Bronchial epithelial cell (primary cell): ENCODE measurements at regions not wholly inside any gene's neighbourhood (a gene's known extent, or its start where the extent isn't known, plus 50 kb on each side); places are given as distances from the start of the nearest gene placed in this dataset.

Experiments
- DNase-seq: peaks from one replicate; pipeline ENCODE4 v3.0.0-alpha.2; 2010; ENCODE audit warnings: low read depth
- FAIRE-seq: peaks from 2 replicates; lab custom pipeline; 2011; peaks lifted over from hg19 to GRCh38; lab: Jason Lieb, UNC
- H3K27me3 ChIP-seq: 2 replicates; pipeline ENCODE4 v1.5.1; 2011; ENCODE audit warnings: low read length; ENCODE audit not compliant: control insufficient read depth, insufficient read depth
- H3K36me3 ChIP-seq: 2 replicates; pipeline ENCODE4 v1.5.1; 2011; ENCODE audit warnings: low read length; ENCODE audit not compliant: control insufficient read depth, insufficient read depth
- H3K4me3 ChIP-seq: 2 replicates; pipeline ENCODE4 v1.5.1; 2011; ENCODE audit warnings: mild to moderate bottlenecking, low read depth, low read length, control low read depth
- TF ChIP-seq, protein P1 (sequence below): IDR thresholded peaks from 2 replicates; pipeline ENCODE4 v1.5.1; 2011; ENCODE audit warnings: mild to moderate bottlenecking, moderate library complexity, low read length, control low read depth, inconsistent platforms; ENCODE audit not compliant: insufficient read depth, severe bottlenecking

DNA sequence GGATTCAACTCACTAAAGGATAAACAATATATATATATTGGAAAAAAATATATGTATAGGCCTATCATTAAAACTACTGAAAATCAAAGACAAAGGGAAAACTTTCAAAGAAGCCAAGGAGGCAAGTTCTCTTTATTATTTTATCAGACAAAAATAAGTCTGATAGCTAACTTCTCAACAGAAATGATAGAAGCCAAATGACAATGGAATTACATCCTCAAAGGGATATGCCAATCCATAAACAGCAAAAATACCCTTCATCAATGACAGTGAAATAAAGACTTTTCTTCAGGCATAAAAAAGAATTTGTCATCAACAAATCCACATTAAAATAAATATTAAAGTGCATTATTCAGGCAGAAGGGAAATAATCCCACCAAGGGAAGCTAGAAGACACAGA, 393.4 kb downstream of the ZFHX3 start:
- DNase-seq, result no peak
- no peaks in the 10 kb centered on the region for H3K27me3 ChIP-seq
- H3K4me3 ChIP-seq, result no peak overlapping the region
- H3K36me3 ChIP-seq, result no peaks in the 10 kb centered on the region
- TF ChIP-seq, protein P1, sequence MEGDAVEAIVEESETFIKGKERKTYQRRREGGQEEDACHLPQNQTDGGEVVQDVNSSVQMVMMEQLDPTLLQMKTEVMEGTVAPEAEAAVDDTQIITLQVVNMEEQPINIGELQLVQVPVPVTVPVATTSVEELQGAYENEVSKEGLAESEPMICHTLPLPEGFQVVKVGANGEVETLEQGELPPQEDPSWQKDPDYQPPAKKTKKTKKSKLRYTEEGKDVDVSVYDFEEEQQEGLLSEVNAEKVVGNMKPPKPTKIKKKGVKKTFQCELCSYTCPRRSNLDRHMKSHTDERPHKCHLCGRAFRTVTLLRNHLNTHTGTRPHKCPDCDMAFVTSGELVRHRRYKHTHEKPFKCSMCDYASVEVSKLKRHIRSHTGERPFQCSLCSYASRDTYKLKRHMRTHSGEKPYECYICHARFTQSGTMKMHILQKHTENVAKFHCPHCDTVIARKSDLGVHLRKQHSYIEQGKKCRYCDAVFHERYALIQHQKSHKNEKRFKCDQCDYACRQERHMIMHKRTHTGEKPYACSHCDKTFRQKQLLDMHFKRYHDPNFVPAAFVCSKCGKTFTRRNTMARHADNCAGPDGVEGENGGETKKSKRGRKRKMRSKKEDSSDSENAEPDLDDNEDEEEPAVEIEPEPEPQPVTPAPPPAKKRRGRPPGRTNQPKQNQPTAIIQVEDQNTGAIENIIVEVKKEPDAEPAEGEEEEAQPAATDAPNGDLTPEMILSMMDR, result no peak
- no peak for FAIRE-seq

DNA sequence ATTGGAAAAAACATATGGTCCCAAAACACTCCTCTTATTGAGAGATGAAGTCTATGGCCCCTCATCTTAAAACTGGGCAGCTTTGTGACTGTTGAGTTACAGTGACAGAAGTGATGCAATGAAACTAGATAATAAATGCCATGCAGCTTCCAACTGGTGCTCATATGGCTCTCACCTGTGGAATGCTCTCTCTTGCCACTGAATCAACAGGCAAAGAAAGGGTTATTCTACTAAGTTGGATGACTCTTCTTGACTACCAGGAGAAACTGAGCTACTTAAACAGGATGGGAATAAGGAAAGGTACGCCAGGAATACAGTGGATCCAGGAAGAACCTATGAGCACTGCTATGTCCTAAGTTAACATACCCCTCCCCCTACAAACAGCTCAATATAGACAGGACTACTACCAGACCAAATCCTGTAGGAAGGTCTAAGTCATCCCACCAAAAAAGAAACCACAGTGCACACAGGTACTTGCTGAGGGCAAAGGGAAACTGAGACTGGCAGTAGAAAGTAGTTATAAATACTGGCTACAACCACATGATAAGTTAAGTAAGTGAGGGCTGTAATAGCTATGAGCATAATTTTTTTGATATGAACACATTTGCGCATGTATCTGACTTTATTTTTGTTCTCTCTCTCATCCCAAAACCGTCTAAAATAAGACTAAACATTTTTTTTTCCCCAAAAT, 398.5 kb downstream of the ZFHX3 start:
- no peaks in the 10 kb centered on the region for H3K36me3 ChIP-seq
- no peaks in the 10 kb centered on the region for H3K27me3 ChIP-seq
- FAIRE-seq (no peak), DNase-seq (no peak)
- TF ChIP-seq, protein P1, result no peak
- no peak overlapping the region for H3K4me3 ChIP-seq

DNA sequence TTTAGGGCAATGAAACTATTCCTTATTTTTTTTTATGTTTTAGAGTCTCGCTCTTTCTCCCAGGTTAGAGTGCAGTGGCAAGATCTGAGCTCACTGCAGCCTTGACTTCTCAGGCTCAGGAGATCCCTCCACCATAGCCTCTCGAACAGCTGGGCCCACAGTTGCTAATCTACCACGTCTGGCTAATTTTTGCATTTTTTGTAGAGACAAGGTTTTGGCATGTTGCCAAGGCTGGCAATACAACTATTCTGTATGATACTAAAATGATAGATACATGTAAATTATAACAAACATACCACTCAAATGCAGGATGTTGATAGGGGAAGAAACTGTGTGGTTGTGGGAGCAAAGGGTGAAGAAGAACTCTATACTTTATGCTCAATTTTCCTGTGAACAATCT, 401.3 kb downstream of the ZFHX3 start:
- no peak overlapping the region for H3K4me3 ChIP-seq
- no peaks in the 10 kb centered on the region for H3K36me3 ChIP-seq
- DNase-seq, result no peak
- no peak for FAIRE-seq
- TF ChIP-seq, protein P1, result no peak
- H3K27me3 ChIP-seq, result no peaks in the 10 kb centered on the region

DNA sequence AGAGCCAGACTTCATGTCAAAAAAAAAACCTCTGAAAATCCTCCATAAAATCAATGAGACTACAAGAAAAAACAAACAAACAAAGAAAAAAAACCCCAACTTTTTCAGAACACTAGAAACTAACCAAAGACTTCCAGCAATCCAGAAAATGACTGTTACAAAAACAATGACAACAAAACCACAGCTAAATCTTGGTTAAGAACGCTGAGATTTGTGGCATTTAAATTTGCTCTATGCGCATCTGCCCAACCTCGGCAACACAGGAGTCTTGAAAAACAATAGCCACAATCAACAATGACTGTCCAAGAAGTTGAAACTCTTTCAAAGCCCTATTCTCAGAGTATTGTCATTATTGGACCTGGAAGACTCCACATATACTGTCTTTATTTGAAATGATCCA, 402.4 kb downstream of the ZFHX3 start:
- H3K36me3 ChIP-seq, result no peaks in the 10 kb centered on the region
- TF ChIP-seq, protein P1, result no peak
- no peak for DNase-seq
- FAIRE-seq, result no peak
- H3K4me3 ChIP-seq, result no peak overlapping the region
- no peaks in the 10 kb centered on the region for H3K27me3 ChIP-seq

DNA sequence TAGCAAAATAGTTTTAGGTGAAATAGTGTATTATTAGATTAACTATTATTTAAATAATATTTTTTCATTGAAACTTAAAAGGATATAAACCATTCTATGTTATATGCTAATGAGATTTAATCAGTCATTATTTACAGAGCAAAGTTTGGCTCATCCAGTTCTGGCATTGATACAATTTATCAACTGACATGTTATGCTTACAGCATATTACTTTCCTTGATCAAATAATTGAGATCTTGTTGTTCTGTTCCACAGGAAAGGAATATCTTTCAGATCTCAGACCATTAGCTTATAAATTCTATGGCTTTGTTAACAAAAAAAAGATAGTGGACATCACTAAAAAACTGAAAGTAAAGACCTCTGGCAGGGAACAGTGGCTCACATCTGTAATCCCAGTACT, 403.0 kb downstream of the ZFHX3 start:
- no peak for DNase-seq
- Histone ChIP-seq H3K4me3 (no peak overlapping the region), H3K27me3 (no peaks in the 10 kb centered on the region), H3K36me3 (no peaks in the 10 kb centered on the region)
- TF ChIP-seq, protein P1, result no peak
- FAIRE-seq, result no peak

DNA sequence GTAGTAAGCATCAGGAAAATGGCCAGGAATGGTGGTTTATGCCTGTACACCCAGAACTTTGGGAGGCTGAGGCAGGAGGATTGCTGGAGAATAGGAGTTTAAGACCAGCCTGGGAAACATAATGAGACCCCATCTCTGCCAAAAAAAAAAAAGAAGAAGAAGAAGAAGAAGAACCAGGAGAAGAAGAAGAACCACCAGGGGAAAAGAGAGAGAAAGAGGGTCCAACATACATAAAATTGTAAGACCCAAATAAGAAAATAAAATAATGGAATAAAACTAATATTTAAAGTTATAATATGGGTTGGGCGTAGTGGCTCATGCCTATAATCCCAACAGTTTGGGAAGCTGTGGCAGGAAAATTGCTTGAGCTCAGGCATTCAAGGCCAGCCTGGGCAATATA, 408.4 kb downstream of the ZFHX3 start:
- H3K4me3 ChIP-seq, result no peak overlapping the region
- DNase-seq, result no peak
- FAIRE-seq, result no peak

More for the DNA sequence above, 408.4 kb downstream of the ZFHX3 start:
- no peaks in the 10 kb centered on the region for H3K36me3 ChIP-seq
- no peaks in the 10 kb centered on the region for H3K27me3 ChIP-seq
- TF ChIP-seq, protein P1, result no peak
